IPS-NIHi11 (cell line): ENCODE measurements at regions not wholly inside any gene's neighbourhood (a gene's known extent, or its start where the extent isn't known, plus 50 kb on each side); places are given as distances from the start of the nearest gene placed in this dataset.

Source experiments
- DNase-seq: peaks from one replicate; pipeline ENCODE4 v3.0.0; 2012; ENCODE audit warnings: mixed read lengths, low spot score

DNA sequence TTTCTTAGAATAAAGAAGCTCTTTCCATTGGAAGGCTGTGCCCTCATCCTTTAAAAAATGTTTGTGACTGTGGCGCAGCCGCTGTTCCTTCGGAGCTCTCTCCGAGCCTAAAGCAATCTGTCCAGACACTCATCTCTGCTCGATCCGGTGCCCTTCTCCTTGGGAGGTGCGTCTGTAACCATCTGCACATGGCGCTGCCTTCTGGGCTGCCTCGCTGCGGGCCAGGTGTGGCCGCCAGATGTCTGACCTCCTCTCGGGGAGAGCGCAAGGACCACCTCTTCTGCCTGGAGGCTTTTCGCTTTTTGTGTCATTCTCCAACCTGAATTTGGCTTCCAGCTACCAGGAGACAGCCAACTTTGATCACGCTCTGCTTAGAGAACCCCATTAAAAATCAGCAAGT lies 153.4 kb upstream of the PTCH1 start:
- no peak for DNase-seq

DNA sequence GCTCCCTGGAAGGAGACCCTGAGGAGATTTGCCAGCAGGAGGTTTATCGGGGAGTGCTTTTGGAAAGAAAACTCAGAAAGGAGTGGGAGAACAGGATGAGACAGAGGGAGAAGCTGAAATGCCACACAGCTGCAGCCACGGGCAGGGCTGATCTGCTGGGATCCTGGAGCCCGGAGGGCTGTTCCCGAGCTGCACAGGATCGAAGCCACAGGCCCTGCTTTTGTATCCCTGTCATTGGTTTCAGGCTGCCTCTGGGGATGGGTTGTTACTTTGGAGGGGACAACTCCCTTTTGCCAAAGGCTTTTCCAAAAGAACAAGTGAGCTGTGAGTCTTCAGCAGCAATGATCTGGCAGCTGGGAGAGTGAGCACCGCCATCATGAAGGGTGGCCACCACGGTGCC lies 152.5 kb upstream of the PTCH1 start:
- peak; percentile 35 for DNase-seq

DNA sequence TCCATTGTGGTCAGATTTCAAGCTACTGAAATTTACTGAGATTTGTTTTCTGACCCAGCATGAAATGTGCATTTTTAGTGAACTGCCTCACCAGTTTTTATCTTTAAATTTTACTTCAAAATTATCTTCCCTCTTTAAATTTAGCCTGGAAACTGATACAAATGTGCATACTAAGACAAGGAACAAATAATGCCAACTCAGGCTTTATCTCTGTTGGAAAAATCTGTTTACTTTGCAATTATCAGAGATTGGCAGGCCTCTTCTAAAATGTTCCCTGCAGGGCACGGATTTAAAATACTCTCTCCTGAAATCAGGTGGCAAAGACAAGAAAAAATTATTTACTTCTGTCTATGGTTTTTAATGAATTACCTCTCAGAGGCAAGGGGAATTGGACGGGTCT lies 151.0 kb upstream of the PTCH1 start:
- DNase-seq: no peak

DNA sequence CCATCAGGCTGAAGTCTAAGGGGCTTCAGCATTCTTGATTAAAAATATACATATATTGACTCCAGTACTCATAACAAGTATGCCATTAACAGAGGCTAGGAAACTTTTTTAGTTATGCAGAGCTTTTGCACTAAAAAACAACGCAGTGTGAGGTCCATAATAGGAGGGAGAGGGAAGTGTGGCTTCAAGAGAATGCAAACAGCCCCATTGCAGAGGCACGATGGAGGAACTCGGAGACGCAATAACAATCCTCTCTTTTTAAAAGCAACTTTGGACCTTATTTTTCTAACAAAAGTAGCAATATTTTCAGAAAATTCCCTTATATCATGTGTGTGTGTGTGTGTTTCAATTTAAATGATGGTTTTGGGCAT lies 150.0 kb upstream of the PTCH1 start:
- DNase-seq: no peak

DNA sequence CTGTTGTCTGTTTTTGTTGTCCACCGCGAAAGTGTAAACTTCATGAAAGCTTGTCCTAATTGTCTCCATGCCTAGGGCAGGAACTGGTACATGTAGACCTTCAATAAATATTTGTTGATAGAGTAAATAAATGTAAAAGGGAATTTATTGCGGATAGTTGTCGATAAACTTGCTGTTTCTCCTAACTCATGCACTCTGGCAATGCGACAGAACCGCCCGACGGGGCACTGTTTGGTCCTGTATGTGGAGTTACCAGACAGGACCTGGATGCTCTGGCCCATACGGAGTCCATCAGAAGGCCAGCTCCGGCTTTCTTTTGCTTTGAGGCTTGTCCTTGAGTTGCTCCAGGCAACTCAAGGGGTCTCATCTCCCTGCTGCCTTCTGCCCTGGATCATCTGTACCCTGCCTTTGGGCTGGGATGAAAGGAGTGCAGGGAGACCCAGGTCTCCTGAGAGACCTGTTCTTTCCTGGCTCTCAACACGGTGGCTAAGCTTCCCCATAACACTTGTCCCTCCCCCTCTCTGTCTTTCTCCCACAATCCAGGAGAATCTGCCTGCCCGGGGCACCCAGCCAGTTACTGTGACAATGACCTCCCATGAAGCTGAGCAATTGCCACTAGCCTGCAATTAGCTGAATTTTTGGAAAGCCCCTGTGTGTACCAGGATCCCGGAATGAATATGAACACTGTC lies 149.5 kb upstream of the PTCH1 start:
- DNase-seq: no peak

DNA sequence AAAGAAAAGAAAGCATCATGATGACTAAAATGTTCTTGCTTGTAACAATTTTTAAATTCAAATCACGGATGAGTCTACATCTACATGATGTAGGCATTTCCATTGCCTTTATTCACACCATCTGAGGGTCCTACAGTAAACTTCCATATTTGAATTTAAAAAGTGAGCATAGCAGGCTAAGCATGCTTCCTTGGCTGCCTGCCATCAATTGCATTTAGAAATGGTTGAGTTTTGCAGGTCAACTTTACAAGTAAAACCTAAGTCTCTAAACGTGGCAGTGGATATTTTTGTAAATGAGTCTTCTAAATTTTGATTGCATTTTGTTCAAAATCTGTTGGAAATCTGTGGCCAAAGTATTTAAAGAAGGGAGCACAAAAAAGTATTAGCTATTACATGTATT lies 136.5 kb upstream of the PTCH1 start:
- DNase-seq: no peak

DNA sequence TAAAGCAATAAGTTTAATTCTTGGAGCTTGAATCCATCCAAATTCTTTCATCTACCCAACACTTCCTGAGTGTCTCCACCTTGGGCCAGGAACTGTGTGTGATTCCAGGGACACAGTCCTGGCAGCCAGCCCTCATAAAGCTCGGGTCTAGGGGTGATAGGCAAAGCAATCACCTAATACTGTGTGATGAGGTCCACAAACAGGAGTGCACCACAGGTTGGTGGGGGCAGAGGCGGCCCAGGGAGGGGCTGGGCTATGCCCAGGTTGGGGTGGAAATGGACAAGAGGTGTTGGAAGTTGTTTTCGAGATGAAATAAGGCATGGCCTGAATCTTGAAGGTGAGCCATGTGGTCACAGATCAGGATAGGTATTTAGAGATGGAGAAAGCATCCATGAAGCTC lies 133.9 kb upstream of the PTCH1 start:
- DNase-seq: no peak

DNA sequence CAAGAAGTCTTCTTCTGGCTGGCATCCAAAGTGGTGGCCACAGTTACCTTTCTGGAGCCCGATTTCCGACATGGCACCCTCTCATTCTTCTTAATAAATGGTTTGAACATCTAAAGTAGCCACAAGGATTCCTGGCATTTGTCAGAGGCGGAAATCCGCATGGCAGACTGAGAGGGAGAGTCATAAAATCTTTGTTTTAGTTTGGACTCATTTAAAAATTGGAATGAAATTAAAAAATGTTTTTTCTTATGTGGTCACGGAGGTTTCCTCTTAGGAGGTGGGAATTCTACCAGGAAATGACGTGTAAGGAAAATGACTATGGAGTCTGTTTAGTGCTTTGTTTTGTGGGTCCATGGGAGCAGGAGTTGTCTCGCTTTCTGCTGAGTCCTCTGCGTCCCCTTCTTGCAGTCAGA lies 133.0 kb upstream of the PTCH1 start:
- no peak for DNase-seq

DNA sequence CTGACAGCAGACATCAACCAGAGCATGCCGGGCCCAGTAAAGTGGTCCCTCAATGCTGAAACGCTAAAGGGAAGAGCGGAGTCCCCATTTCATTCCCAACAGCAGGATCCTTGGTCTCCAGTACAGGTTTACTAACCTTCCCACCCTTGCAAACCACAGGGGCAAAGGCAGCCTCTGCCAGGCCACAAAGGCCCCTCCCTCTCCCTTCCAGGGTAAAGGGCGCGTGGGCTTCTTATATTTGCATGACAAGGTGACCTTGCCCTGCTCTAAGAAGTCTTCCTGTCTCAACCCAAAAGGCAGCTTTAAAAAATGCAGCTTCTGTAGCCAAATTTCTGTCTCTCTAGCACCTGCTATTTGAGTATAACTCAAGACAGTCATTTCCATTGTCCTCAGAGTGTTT lies 131.5 kb upstream of the PTCH1 start:
- peak; percentile 41 for DNase-seq

DNA sequence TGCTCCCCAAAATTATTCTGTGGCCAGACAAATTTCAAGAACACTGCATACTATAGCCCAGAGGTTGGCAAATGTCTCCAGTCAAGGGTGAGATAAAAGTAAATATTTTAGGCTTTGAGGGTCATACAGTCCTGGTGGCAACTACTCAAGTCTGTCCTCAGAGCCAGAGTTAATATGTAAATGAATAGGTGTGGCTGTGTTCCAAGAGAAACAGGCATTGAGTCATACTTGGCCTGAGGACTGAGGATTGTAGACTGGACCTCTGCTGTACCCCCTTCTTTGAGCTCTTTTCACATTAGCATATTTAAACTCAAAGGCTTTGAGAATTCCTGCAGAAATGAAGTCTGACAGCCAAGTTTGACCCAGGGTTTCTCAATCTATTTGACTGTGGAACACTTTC lies 129.2 kb upstream of the PTCH1 start:
- DNase-seq: no peak

DNA sequence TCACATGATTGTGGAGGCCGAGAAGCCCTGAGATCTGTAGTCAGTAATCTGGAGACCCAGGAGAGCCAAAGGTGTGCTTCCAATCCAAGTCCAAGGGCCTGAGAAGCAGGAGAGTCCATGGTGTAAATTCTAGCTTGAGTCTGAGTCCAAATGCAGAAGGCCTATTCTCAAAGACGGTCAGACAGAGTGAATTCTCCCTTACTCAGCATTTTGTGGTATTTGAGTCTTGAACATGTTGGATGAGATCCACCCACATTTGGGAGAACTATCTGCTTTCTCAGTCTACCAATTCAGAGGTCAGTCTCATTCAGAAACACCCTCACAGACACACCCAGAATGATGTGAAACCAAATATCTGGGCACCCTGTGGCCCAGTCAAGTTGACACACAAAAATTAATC lies 128.8 kb upstream of the PTCH1 start:
- DNase-seq: no peak

DNA sequence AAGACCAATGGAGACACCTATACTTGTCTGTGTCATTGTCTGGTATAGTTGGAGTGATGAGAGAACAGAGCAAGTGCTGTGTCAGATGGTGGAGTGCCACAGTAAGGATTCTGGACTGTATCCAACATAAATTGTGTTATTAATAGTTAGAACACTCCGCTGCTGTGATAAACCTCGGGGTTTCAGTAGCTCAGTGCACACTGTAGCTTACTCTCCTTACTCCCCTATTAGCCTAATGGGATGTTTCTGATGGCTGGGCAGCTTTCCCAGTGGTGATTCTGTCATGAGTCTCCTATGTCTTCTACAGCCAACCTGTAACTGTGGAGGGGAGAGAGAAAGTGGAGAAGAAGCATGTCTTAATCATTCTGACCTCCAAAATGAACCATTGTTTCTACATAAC lies 127.6 kb upstream of the PTCH1 start:
- DNase-seq: no peak

DNA sequence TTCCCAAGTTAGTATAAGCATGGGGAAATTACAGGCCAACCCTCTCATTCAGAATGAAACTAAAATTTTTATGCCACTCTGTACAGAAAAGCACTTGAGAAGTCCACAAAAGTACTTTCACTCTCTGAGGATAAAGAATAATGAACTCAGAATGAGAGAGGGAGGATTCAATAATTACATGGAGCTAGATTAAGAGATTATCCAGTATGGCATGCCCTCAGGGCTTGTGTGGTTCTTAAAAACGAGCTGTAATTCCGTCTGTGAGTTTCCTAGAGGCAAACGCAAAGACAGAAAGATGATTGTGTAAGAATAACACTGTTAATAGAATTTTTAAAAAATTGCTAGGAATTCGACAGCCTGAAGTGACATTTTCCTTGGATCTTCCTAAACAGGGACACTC lies 126.8 kb upstream of the PTCH1 start:
- DNase-seq: no peak

DNA sequence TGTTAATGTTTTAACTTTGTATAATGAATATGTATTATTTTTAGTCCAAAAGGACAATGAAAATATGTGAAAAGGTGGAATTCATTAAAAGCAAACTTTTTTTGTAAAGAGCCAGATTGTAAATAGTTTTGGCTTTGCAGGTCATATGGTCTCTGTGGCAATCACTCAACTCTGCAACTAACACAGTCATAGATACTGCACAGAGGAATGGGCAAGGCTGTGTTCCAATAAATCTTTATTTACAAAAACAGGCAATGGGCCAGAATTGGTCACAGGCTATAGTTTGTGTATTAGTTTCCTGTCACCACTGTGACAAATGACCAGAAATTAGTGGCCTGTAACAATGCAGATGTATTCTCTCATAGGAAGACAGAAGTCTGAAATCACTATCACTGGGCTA lies 125.4 kb upstream of the PTCH1 start:
- DNase-seq: no peak

DNA sequence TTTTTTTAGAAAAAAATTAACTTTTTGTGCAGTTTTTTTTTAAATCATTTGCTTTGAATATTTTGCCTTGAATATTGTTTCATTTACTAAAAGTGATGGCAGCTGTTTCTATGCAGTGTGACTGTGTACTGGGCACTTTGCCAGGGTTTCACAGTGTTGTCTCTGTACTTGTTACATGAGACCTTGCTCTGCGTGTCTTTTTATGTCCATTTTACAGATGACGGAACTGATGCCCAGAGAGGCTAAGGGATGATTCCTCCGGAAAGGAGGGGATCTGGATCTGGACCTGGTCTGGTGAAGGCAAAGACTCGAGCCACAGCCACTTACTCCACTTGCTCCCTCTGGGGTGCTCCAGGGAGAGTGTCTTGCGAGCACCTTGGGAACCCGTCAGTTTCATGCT lies 124.8 kb upstream of the PTCH1 start:
- DNase-seq: no peak

DNA sequence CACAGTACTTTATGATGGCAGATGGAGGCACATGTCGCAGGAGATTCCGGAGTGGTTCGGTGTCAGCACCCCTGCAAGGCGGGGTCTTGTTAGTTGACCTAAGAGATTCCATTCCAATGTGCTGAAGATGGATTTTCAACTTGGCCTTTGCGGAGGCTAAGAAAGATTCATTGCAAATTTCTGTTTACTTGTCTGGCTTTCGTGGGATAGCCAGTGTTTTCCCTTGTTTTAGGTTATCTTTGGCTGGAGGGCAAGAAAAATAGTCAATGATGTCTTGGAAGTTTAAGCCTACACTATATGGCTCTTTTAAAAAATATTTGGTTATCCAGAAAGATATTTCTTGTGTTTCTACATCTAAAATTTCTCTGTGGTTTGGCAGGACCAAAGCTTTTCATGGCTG lies 123.6 kb upstream of the PTCH1 start:
- DNase-seq: no peak

DNA sequence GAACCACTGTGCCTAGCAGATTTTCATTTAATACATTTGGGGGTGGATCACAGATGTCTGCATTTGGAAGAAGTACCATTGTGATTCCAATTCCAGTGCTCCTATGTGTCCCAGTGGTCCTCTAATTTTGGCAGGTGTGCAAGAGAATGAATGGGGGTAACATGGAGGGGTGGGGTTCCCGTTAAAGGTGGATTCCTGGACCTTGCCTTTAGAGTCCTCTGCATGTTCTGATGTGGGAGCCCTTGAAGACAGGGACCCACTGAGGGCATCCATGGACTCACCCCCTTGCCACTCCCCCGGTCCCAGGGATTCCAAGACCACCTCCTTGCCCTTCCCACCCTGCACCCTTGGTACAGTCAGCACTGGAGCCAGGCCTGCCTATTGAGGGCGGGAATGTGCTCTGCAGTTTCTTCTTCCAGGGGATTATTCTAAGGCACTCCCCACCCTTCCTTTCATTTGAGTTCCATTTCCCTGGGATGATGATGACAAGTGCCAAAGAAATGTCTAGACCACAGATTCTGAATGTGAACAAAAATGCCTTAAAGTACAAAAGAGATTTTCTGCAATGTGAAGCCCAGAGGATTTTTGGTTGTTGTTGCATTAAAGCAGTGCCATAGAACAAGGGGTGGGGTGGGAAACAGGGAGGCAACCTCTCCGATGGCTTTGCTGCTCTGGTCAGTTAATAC lies 119.4 kb upstream of the PTCH1 start:
- no peak for DNase-seq

DNA sequence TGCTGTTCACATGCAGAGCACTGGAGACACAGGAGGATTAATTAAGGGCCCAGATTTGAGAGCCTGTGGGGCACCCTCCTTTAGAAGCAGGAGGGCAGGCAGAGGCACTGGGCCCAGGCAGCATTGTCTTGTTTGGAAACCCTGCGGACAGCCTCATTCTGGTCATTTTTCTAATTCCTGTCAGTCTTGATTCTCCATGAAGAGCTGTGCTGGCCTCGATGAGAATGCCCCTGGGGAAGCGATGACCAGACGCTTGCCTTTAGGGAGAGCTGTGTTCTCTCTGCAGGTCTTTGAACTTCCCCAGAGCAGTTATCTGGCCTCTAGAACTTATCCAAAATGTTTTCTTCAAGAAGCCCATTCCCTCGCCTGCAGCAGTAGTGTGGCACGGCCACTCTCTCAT lies 117.8 kb upstream of the PTCH1 start:
- no peak for DNase-seq

DNA sequence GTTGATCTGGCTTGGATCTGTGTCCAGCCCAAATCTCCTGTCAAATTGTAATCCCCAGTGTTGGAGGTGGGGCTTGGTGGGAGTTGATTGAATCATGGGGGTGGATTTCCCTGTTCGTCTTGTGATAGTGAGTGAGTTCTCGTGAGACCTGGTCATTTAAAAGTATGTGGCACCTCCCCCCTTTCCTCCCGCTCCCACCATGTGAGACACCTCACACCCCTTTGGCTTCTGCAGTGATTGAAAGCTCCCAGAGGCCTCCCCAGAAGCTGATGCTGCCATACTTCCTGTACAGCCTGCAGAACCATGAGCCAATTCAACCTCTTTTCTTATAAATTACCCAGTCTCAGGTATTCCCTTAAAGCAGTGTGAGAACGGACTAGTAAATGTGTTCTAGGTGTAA lies 117.3 kb upstream of the PTCH1 start:
- no peak for DNase-seq

DNA sequence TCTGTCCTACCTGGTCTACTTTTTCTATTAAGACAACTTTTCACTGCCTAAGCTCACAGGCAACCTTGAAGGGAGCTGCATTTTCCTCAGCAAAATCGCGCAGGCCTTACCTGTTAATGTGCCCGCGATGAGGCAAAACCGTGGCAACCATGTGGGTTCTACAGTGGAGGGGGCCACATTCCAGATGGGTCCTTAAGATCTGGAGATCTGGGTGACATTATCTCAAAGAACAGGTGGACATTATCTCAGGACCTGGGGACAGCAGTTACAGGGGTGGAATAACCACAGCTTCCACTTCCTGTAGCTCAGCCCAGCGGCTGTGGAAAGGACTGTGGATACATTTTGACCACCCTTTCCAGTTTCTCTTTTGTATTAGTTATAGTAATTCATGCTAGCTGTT lies 112.8 kb upstream of the PTCH1 start:
- DNase-seq: no peak

DNA sequence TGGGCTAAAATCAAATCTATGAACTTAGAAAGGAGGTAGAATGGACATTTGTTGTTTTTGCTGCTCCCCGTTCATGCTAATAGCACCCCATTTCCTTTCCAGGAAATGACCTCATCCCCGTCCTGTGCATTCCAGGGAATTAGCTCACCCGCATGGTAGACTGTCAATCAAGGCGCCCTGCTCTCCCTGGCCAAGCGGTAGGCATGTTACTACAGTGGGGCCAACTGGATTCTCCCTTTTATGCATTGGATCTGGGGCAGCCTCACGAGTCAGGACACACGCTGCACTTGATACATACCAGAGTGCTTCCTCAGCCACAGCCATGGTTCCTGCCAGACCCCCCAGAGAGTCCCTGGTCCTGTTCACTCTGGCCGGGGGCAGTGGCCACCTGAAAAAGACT lies 111.0 kb upstream of the PTCH1 start:
- DNase-seq: no peak

DNA sequence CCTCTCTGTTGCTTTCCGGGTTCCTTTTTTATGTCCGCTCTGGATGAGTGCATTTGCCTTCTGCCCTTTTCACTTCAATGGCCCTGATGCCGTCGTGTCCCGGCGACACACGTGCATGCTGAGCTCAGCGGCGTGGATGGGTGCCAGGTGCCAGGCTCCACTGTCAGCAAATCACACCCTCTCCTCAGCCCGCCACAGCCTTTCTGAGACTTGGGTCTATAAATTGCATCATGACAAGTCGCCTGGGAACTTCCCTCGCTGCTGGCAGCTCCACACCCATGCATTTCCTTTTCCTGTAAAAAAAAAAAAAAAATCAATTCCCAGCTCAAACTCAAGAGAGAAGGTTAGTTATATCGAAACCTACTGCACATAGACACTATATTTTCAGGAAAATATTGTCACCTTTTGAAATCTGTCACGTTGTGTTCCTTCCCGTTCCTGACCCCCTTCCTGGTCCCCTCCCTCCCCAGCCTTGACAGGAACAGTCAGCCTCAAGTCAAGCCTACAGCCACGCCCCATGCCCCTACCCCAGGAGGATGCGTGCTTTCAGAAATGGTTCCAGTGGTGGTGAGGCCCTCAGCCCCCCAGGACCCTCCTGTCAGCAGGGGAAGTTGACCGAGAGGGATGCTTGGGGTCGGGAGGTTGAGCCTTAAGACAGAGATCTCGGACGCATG lies 110.3 kb upstream of the PTCH1 start:
- no peak for DNase-seq

DNA sequence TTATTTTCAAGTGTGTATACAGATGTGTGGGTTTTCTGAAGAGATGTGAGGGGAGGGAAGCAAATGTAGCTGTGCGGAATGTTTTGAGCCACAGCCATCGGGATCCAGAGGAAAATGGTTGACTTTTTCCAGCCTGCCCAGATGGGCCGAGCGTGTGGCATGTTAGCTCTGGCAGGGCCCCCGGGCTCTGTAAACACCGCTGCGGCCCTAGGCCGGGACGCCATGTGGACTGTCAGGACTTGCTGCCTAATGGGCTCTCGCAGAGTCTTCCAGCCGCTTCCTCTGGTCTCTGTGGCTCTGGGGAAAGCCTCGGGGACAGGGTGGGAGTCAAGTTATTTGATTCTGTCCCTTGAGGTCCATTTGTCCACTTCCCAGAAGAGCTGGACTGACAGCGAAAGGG lies 109.6 kb upstream of the PTCH1 start:
- no peak for DNase-seq

DNA sequence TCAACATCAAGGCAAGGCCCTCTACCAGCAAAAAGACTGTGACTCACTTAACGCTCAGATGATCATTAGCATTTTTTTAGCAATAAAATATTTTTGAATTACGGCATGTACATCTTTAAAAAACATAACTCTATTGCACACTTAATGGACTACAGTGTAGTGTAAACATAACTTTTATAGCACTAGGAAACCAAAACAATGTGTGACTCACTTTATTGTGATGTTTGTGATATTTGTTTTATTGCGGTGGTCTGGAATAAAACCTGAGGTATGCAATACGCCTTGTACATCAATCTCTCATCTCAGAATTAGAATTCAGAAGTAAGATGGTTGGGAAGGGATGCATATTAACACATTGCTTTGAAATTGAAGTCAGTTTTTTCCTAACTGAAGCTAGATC lies 106.9 kb upstream of the PTCH1 start:
- no peak for DNase-seq
